SK-N-SH treated with all-trans-retinoic acid at 6 μM for 48 hours (cell line): ENCODE measurements at regions not wholly inside any gene's neighbourhood (a gene's known extent, or its start where the extent isn't known, plus 50 kb on each side); places are given as distances from the start of the nearest gene placed in this dataset.

Experiments
- ATAC-seq: fragments of 200-7000 bp; cut with Tn5 transposase; 3 replicates; pipeline ENCODE4 v1.9.1; 2020; ENCODE audit warnings: mild to moderate bottlenecking, moderate library complexity
- BACH2 ChIP-seq: fragments of 250-450 bp; sonication (Bioruptor Pico); IDR thresholded peaks from 2 replicates; pipeline ENCODE4 v1.9.0; 2021; ENCODE audit warnings: mild to moderate bottlenecking, borderline replicate concordance
- CREB5 ChIP-seq: fragments of 250-450 bp; sonication (Bioruptor Pico); IDR thresholded peaks from 2 replicates; pipeline ENCODE4 v1.5.1; 2020; ENCODE audit warnings: low read depth, mild to moderate bottlenecking, moderate library complexity
- CSDC2 ChIP-seq: fragments of 250-450 bp; sonication (Bioruptor Pico); IDR thresholded peaks from 2 replicates; pipeline ENCODE4 v1.5.0; 2020; ENCODE audit warnings: mild to moderate bottlenecking, moderate library complexity
- CSRNP3 ChIP-seq: fragments of 250-450 bp; sonication (Bioruptor Pico); IDR thresholded peaks from 2 replicates; pipeline ENCODE4 v1.5.1; 2021; ENCODE audit warnings: mild to moderate bottlenecking, moderate library complexity
- ESRRG ChIP-seq: fragments of 250-450 bp; sonication (Bioruptor Pico); IDR thresholded peaks from 2 replicates; pipeline ENCODE4 v1.6.1; 2021; ENCODE audit warnings: mild to moderate bottlenecking
- GLIS3 ChIP-seq: fragments of 250-450 bp; sonication (Bioruptor Pico); IDR thresholded peaks from 2 replicates; pipeline ENCODE4 v1.5.0; 2020; ENCODE audit warnings: mild to moderate bottlenecking, moderate library complexity
- OSR1 ChIP-seq: fragments of 250-450 bp; sonication (Bioruptor Pico); IDR thresholded peaks from 2 replicates; pipeline ENCODE4 v1.8.0; 2022; ENCODE audit warnings: moderate library complexity, mild to moderate bottlenecking, inconsistent platforms
- PATZ1 ChIP-seq: fragments of 250-450 bp; sonication (Bioruptor Pico); IDR thresholded peaks from 2 replicates; pipeline ENCODE4 v1.8.0; 2020; ENCODE audit warnings: mild to moderate bottlenecking, moderate library complexity, borderline replicate concordance
- POU6F1 ChIP-seq: fragments of 250-450 bp; sonication (Bioruptor Pico); IDR thresholded peaks from 2 replicates; pipeline ENCODE4 v1.8.0; 2021; ENCODE audit warnings: low read depth, mild to moderate bottlenecking, moderate library complexity, borderline replicate concordance
- PPARA ChIP-seq: fragments of 250-450 bp; sonication (Bioruptor Pico); IDR thresholded peaks from 2 replicates; pipeline ENCODE4 v1.5.0; 2020; ENCODE audit warnings: mild to moderate bottlenecking, borderline replicate concordance
- RARB ChIP-seq: fragments of 250-450 bp; sonication (Bioruptor Pico); IDR thresholded peaks from 2 replicates; pipeline ENCODE4 v1.8.0; 2021; ENCODE audit warnings: mild to moderate bottlenecking, moderate library complexity
- SNAI2 ChIP-seq: fragments of 250-450 bp; sonication (Bioruptor Pico); IDR thresholded peaks from 2 replicates; pipeline ENCODE4 v1.5.0; 2020; ENCODE audit warnings: mild to moderate bottlenecking, moderate library complexity
- TCF4 ChIP-seq: fragments of 250-450 bp; sonication (Bioruptor Pico); IDR thresholded peaks from 2 replicates; pipeline ENCODE4 v1.8.0; 2021; ENCODE audit warnings: mild to moderate bottlenecking, moderate library complexity, borderline replicate concordance
- TOX ChIP-seq: fragments of 250-450 bp; sonication (Bioruptor Pico); IDR thresholded peaks from 2 replicates; pipeline ENCODE4 v1.8.0; 2021; ENCODE audit warnings: mild to moderate bottlenecking, moderate library complexity, borderline replicate concordance
- TSHZ2 ChIP-seq: fragments of 250-450 bp; sonication (Bioruptor Pico); IDR thresholded peaks from 2 replicates; pipeline ENCODE4 v1.5.0; 2020; ENCODE audit warnings: mild to moderate bottlenecking, moderate library complexity
- ZC3H10 ChIP-seq: fragments of 250-450 bp; sonication (Bioruptor Pico); IDR thresholded peaks from 2 replicates; pipeline ENCODE4 v1.5.1; 2021; ENCODE audit warnings: mild to moderate bottlenecking, moderate library complexity
- ZFP30 ChIP-seq: fragments of 450-650 bp; formaldehyde crosslinking; IDR thresholded peaks from 2 replicates; pipeline ENCODE4 v1.5.0; 2022; ENCODE audit warnings: mild to moderate bottlenecking, moderate library complexity
- ZNF565 ChIP-seq: fragments of 450-650 bp; formaldehyde crosslinking; conservative IDR thresholded peaks from 2 replicates; pipeline ENCODE4 v1.5.0; 2020; ENCODE audit warnings: low read depth, mild to moderate bottlenecking, moderate library complexity
- ZNF70 ChIP-seq: fragments of 450-650 bp; formaldehyde crosslinking; IDR thresholded peaks from 2 replicates; pipeline ENCODE4 v1.5.0; 2020; ENCODE audit warnings: mild to moderate bottlenecking, moderate library complexity
- ZNF8 ChIP-seq: fragments of 450-650 bp; formaldehyde crosslinking; IDR thresholded peaks from 2 replicates; pipeline ENCODE4 v1.5.0; 2020; ENCODE audit warnings: mild to moderate bottlenecking, moderate library complexity

GRCh38 chr6:108737594-108738546, 110.4 kb upstream of the ARMC2 start:
- peak; percentile 77 for ATAC-seq
- TF ChIP-seq OSR1 (CRISPR knock-in tag) (no peak), SNAI2 (CRISPR knock-in tag) (no peak), CSDC2 (CRISPR knock-in tag) (0 out of 2 replicates have a peak, but pooled peaks have one; percentile 17), ZNF8 (CRISPR knock-in tag) (no peak), ZNF70 (no peak), ZNF565 (no peak)

- no peak for ATAC-seq
- no peak for TF ChIP-seq ESRRG
- TF ChIP-seq CSRNP3 (CRISPR knock-in tag), result no peak
- no peak for TF ChIP-seq TOX (CRISPR knock-in tag)
- TF ChIP-seq RARB (CRISPR knock-in tag), result no peak
- TF ChIP-seq TCF4, result no peak
- TF ChIP-seq POU6F1 (CRISPR knock-in tag), result no peak
- no peak for TF ChIP-seq BACH2 (CRISPR knock-in tag)
- TF ChIP-seq SNAI2 (CRISPR knock-in tag), result no peak
- TF ChIP-seq ZFP30, result no peak
- no peak for TF ChIP-seq PPARA (CRISPR knock-in tag)
- TF ChIP-seq ZNF565, result no peak
- TF ChIP-seq GLIS3 (CRISPR knock-in tag), result no peak
- no peak for TF ChIP-seq CREB5 (CRISPR knock-in tag)
- TF ChIP-seq TSHZ2 (CRISPR knock-in tag), result no peak
- no peak for TF ChIP-seq ZC3H10 (CRISPR knock-in tag)
- TF ChIP-seq PATZ1 (CRISPR knock-in tag), result no peak
- TF ChIP-seq, all 23 proteins: peak for 0
Measured at GRCh38 chr6:108738684-108739416, 109.4 kb upstream of the ARMC2 start.
